Thyroid gland (tissue), 4 donors: ENCODE measurements at regions not wholly inside any gene's neighbourhood (a gene's known extent, or its start where the extent isn't known, plus 50 kb on each side); places are given as distances from the start of the nearest gene placed in this dataset.

Source experiments
- POLR2A ChIP-seq, 2 donors: fragments of 450-650 bp; IDR thresholded peaks; one replicate each; pipeline ENCODE4 v1.6.1; 2017; ENCODE audit warnings: antibody characterized with exemption in 2 of 2, mild to moderate bottlenecking in 2 of 2, moderate library complexity in 1 of 2
- TF ChIP-seq, protein P1 (sequence below), 6 experiments: fragments of 200-600 bp in 3 of 6; fragments of 450-650 bp in 3 of 6; sonication (generic) in 3 of 6; IDR thresholded peaks; one replicate each; pipeline ENCODE4 v1.5.1; 2016 to 2019; ENCODE audit warnings: antibody characterized with exemption in 6 of 6, mild to moderate bottlenecking in 2 of 6, inconsistent platforms in 1 of 6, moderate library complexity in 1 of 6

DNA sequence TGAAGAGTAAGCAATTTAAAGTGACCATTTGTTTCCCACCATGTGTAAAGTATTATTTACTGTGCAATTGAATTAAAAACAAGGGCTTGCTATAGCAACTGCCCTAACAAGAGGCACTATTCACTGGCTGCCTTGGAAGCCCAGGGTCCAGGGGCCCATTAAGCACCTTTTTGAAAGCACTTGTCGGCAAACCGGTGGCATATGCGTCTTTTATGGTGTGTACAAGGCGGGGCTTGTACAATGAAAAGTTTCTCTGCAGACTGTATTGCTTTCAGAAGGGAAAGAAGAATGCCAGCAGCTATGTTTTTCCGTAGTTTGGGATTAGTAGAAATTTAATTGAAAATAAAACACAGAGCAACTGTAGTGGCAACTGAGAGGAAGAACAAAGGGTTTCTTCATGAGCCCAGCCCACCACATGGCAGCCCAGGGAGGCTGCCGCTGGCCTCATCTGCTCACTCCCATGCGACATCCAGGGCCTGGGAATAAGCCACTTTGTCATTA is 279.5 kb upstream of the PARD3B start:
- TF ChIP-seq, protein P1, sequence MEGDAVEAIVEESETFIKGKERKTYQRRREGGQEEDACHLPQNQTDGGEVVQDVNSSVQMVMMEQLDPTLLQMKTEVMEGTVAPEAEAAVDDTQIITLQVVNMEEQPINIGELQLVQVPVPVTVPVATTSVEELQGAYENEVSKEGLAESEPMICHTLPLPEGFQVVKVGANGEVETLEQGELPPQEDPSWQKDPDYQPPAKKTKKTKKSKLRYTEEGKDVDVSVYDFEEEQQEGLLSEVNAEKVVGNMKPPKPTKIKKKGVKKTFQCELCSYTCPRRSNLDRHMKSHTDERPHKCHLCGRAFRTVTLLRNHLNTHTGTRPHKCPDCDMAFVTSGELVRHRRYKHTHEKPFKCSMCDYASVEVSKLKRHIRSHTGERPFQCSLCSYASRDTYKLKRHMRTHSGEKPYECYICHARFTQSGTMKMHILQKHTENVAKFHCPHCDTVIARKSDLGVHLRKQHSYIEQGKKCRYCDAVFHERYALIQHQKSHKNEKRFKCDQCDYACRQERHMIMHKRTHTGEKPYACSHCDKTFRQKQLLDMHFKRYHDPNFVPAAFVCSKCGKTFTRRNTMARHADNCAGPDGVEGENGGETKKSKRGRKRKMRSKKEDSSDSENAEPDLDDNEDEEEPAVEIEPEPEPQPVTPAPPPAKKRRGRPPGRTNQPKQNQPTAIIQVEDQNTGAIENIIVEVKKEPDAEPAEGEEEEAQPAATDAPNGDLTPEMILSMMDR (IDR thresholded peaks at IDR 0.05), result no peak
- no peak for TF ChIP-seq POLR2A (IDR thresholded peaks at IDR 0.05)
